ENCODE measurements at regions not wholly inside any gene's neighbourhood (a gene's known extent, or its start where the extent isn't known, plus 50 kb on each side); places are given as distances from the start of the nearest gene placed in this dataset.
A peak's percentile ranks its signal among the peaks of the same experiment; 100 is the strongest.

- Histone ChIP-seq H2AK5ac (ENCODE audit: low read depth, low read length) (no peak overlapping the region), H3K36me3 (ENCODE audit: control insufficient read depth in 2 of 4, insufficient read depth in 4 of 4, low read length in 3 of 4) (no peaks in the 10 kb centered on the region), H3K4ac (replicated peaks; ENCODE audit: insufficient read length, low read depth, low read length) (no peak overlapping the region), H3K4me1 (replicated peaks in 1 of 4; ENCODE audit: control insufficient read depth in 3 of 4, insufficient read depth in 4 of 4, low read length in 3 of 4) (no peaks in the 10 kb centered on the region), H4K5ac (ENCODE audit: insufficient read length, low read depth, low read length) (no peak overlapping the region), H2BK5ac (ENCODE audit: low read depth, low read length) (no peak overlapping the region), H3K23ac (ENCODE audit: insufficient read length) (no peak overlapping the region), H3K14ac (ENCODE audit: insufficient read length) (no peak overlapping the region), H2BK20ac (ENCODE audit: low read length) (no peak overlapping the region), H3K4me2 (ENCODE audit: insufficient read depth in 1 of 2, low read depth in 2 of 2, low read length in 2 of 2) (no peak overlapping the region), H4K20me1 (replicated peaks in 1 of 2; ENCODE audit: control insufficient read depth in 1 of 2, insufficient read depth in 2 of 2, low read length in 2 of 2) (no peaks in the 10 kb centered on the region), H3K27me3 (replicated peaks in 1 of 4; ENCODE audit: control insufficient read depth in 3 of 4, extremely low read depth in 1 of 4, insufficient read depth in 3 of 4, low read length in 3 of 4) (no peaks in the 10 kb centered on the region), H2BK120ac (replicated peaks; ENCODE audit: low read depth, low read length) (no peak overlapping the region), H3K23me2 (ENCODE audit: low read depth, low read length) (no peaks in the 10 kb centered on the region), H2AFZ (ENCODE audit: low read length) (no peak overlapping the region), H3K9ac (replicated peaks in 1 of 4; ENCODE audit: extremely low read depth in 1 of 4, low read depth in 3 of 4, low read length in 3 of 4) (no peak overlapping the region), H3K27ac (ENCODE audit: low read depth, low read length) (no peak overlapping the region), H2BK15ac (ENCODE audit: low read length) (no peak overlapping the region), H2BK12ac (ENCODE audit: low read depth, low read length) (no peak overlapping the region), H4K91ac (replicated peaks; ENCODE audit: insufficient read length, low read length) (no peak overlapping the region), H3K9me3 (ENCODE audit: insufficient read depth in 2 of 2, low read depth in 1 of 2, low read length in 1 of 2) (no peaks in the 10 kb centered on the region), H3K79me2 (ENCODE audit: control insufficient read depth in 1 of 2, insufficient read depth in 2 of 2, low read length in 2 of 2) (no peaks in the 10 kb centered on the region), H3K18ac (ENCODE audit: extremely low read depth, low read length) (no peak overlapping the region), H3K79me1 (ENCODE audit: low read depth, low read length) (no peaks in the 10 kb centered on the region), H3K56ac (replicated peaks; ENCODE audit: insufficient read length, low read depth, low read length) (no peak overlapping the region), H3K4me3 (ENCODE audit: extremely low read depth in 1 of 4, insufficient read depth in 2 of 4, low read depth in 3 of 4, low read length in 4 of 4) (no peak overlapping the region), H4K8ac (ENCODE audit: extremely low read depth, insufficient read depth, low read length) (no peak overlapping the region)
- ChIA-PET CTCF (ENCODE audit: partially characterized antibody) (interaction anchor here (0.7 to 2.5 kb wide), 15 partner anchors 9 to 178 kb away, joined by 3 to 11 read pairs (median 3); no protein-coding TSS in a partner anchor), POLR2A (ENCODE audit: partially characterized antibody) (no interaction called here)
- WGBS, 2 experiments (ENCODE audit: extremely low coverage in 1 of 2, insufficient coverage in 1 of 2, insufficient read length in 1 of 2, insufficient replicate concordance in 2 of 2, low coverage in 1 of 2, low lambda C conversion rate in 2 of 2, missing lambda C conversion rate in 1 of 2): 81% methylated on average over 3 of the region's 3 CpGs; no CpG with 5 or more reads in 1 of the 2 experiments
- TF ChIP-seq, protein P1, sequence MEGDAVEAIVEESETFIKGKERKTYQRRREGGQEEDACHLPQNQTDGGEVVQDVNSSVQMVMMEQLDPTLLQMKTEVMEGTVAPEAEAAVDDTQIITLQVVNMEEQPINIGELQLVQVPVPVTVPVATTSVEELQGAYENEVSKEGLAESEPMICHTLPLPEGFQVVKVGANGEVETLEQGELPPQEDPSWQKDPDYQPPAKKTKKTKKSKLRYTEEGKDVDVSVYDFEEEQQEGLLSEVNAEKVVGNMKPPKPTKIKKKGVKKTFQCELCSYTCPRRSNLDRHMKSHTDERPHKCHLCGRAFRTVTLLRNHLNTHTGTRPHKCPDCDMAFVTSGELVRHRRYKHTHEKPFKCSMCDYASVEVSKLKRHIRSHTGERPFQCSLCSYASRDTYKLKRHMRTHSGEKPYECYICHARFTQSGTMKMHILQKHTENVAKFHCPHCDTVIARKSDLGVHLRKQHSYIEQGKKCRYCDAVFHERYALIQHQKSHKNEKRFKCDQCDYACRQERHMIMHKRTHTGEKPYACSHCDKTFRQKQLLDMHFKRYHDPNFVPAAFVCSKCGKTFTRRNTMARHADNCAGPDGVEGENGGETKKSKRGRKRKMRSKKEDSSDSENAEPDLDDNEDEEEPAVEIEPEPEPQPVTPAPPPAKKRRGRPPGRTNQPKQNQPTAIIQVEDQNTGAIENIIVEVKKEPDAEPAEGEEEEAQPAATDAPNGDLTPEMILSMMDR (IDR thresholded peaks at IDR 0.05; ENCODE audit: control extremely low read depth in 1 of 3, insufficient read depth in 1 of 3, low read depth in 1 of 3, low read length in 3 of 3): peak in 2 of 3 experiments; percentile 23 to 47; a peak in 2 of 4 replicates
- no peak for TF ChIP-seq BACH1 (IDR thresholded peaks at IDR 0.05; ENCODE audit: low read length)
- FAIRE-seq (no peak), DNase-seq (ENCODE audit: low read depth in 1 of 2, low spot score in 2 of 2) (no peak)
Measured at GRCh38 chr7:26562841-26563240, 271.2 kb downstream of the SNX10 start.
